Kidney (tissue), 13 donors: ENCODE measurements at regions not wholly inside any gene's neighbourhood (a gene's known extent, or its start where the extent isn't known, plus 50 kb on each side); places are given as distances from the start of the nearest gene placed in this dataset.

Experiments used
- DNase-seq, 5 donors: peaks; one replicate each; pipeline ENCODE4 v3.0.0-alpha.2; 2013 to 2020
- FAIRE-seq: peaks from 2 replicates; lab custom pipeline; 2012; peaks lifted over from hg19 to GRCh38; lab: Jason Lieb, UNC
- H3K27ac ChIP-seq, 2 donors: one replicate each; pipeline ENCODE4 v1.7.0; 2013; ENCODE audit warnings: low read depth in 2 of 2, low read length in 2 of 2, inconsistent platforms in 1 of 2
- H3K27me3 ChIP-seq: one replicate; pipeline ENCODE4 v1.7.1; 2013; ENCODE audit warnings: low read length, inconsistent platforms; ENCODE audit not compliant: control insufficient read depth, insufficient read depth
- H3K36me3 ChIP-seq, 3 donors: one replicate each; pipeline versions ENCODE4 v1.7.0 to v1.7.1; 2013; ENCODE audit warnings: low read length in 3 of 3, control low read depth in 1 of 3, inconsistent platforms in 1 of 3; ENCODE audit not compliant: insufficient read depth in 3 of 3, control insufficient read depth in 2 of 3
- H3K4me1 ChIP-seq, 3 donors: one replicate each; pipeline versions ENCODE4 v1.7.0 to v1.7.1; 2013; ENCODE audit warnings: low read length in 3 of 3, inconsistent platforms in 1 of 3, low read depth in 1 of 3; ENCODE audit not compliant: control insufficient read depth in 2 of 3, insufficient read depth in 2 of 3
- H3K4me3 ChIP-seq, 3 donors: one replicate each; pipeline versions ENCODE4 v1.7.0 to v1.8.1; 2013; ENCODE audit warnings: low read length in 3 of 3, control low read depth in 1 of 3, inconsistent platforms in 1 of 3
- H3K9ac ChIP-seq, 3 donors: one replicate each; pipeline versions ENCODE4 v1.7.0 to v1.7.1; 2013; ENCODE audit warnings: low read length in 3 of 3, control low read depth in 1 of 3, inconsistent platforms in 1 of 3
- H3K9me3 ChIP-seq, 3 donors: one replicate each; pipeline versions ENCODE4 v1.7.0 to v1.7.1; 2013; ENCODE audit warnings: low read length in 3 of 3, control low read depth in 1 of 3, inconsistent platforms in 1 of 3; ENCODE audit not compliant: control insufficient read depth in 2 of 3, insufficient read depth in 1 of 3
- intact Hi-C: fragments of 100-400 bp; cut with DNase I; formaldehyde crosslinking; loops from one replicate; pipeline ENCODE4 v1.11.1; 2022
- TF ChIP-seq, protein P1 (sequence below): IDR thresholded peaks from 3 replicates; pipeline ENCODE4 v1.5.1; 2012; ENCODE audit warnings: mild to moderate bottlenecking, moderate library complexity, borderline replicate concordance; ENCODE audit not compliant: insufficient read depth; ENCODE audit errors: extremely low read depth
- donor health status: control.
- donor health status: control.
- donor health status: control.
- donor health status: control.
- donor health status: control.
- donor health status: DM: yes; HTN: yes; CAD: no.
- donor health status: Normal renal cell carcinoma (clear cell type).

DNA sequence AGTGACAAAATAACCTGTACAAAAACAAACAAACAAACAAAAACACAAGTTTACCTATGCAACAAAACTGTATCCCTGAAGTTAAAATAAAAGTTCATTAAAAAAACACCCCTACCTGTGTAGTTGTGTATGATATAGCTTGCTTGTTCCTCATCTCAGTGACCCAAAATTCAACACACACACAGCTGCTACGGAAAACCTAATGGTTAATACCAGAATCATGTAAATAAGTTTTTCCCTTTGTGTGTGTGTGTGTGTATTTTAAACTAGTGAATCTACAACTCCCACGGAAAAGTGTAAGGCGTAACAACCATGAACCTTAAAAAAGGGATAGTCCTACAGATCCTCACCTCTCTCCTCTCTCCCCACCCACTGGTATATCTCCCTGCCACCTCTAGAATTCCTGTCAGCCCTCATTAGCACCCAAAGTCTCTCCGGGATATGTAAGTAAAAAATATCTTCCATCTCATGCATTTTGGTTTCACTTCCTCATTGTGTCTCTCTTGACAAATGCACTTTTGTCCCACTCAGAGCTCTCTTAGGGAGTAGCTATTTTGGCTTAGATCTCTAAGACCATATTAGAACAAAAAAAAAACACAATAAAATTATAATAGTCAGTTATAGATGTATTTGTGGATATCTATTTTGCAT, 2236.5 kb downstream of the PCDH9 start:
- no peaks in the 10 kb centered on the region for H3K9me3 ChIP-seq
- DNase-seq (no peak), FAIRE-seq (no peak)
- TF ChIP-seq, protein P1, sequence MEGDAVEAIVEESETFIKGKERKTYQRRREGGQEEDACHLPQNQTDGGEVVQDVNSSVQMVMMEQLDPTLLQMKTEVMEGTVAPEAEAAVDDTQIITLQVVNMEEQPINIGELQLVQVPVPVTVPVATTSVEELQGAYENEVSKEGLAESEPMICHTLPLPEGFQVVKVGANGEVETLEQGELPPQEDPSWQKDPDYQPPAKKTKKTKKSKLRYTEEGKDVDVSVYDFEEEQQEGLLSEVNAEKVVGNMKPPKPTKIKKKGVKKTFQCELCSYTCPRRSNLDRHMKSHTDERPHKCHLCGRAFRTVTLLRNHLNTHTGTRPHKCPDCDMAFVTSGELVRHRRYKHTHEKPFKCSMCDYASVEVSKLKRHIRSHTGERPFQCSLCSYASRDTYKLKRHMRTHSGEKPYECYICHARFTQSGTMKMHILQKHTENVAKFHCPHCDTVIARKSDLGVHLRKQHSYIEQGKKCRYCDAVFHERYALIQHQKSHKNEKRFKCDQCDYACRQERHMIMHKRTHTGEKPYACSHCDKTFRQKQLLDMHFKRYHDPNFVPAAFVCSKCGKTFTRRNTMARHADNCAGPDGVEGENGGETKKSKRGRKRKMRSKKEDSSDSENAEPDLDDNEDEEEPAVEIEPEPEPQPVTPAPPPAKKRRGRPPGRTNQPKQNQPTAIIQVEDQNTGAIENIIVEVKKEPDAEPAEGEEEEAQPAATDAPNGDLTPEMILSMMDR: no peak
- no peaks in the 10 kb centered on the region for H3K36me3 ChIP-seq
- no peak overlapping the region for H3K4me3 ChIP-seq
- no peak overlapping the region for H3K9ac ChIP-seq
- H3K27me3 ChIP-seq: no peaks in the 10 kb centered on the region
- no peaks in the 10 kb centered on the region for H3K4me1 ChIP-seq
- intact Hi-C loops: no loop called here
- H3K27ac ChIP-seq: no peak overlapping the region

DNA sequence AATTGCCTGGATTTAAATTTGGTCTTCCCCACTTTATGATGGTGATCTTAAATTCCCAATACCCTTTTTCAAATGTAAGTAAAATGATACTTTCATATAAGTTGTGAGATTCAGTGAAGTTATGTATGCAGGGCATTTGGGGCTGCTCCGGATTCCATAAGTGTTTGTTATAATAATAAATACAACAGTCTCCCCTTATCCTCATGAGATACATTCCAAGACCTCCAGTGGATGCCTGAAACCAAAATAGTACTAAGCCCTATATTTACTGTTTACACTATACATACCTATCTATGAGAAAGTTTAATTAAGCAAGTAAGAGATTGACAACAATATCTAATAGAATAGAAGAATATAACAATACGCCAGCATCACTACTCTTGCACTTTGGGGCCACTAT, 2237.8 kb downstream of the PCDH9 start:
- intact Hi-C loops: no loop called here
- FAIRE-seq: no peak
- DNase-seq: no peak
- no peak overlapping the region for H3K4me3 ChIP-seq
- no peaks in the 10 kb centered on the region for H3K4me1 ChIP-seq
- TF ChIP-seq, protein P1: no peak
- no peaks in the 10 kb centered on the region for H3K9me3 ChIP-seq
- no peak overlapping the region for H3K9ac ChIP-seq
- H3K27me3 ChIP-seq: no peaks in the 10 kb centered on the region
- no peaks in the 10 kb centered on the region for H3K36me3 ChIP-seq
- H3K27ac ChIP-seq: no peak overlapping the region

DNA sequence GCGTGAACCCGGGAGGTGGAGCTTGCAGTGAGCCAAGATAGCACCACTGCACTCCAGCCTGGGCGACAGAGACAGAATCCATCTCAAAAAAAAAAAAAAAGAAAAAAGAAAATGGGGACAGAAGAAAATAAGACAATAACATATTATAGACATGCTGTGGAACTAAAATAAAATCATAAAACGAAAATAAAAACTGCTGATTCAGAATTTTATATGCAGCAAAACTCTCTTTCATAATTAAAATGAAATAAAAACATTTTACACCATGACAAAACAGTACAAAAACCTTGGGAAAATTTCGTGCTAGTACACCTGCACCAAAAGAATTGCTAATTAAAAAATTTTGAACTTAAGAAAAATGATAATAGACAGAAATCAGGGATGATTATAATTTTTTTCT, 2245.1 kb downstream of the PCDH9 start:
- FAIRE-seq (no peak), DNase-seq (no peak)
- Histone ChIP-seq H3K9me3 (peaks cover 0 to 4% (median 0%) of the 10 kb centered on the region in 3 donors), H3K36me3 (no peaks in the 10 kb centered on the region), H3K27ac (no peak overlapping the region), H3K9ac (no peak overlapping the region), H3K27me3 (no peaks in the 10 kb centered on the region), H3K4me1 (no peaks in the 10 kb centered on the region), H3K4me3 (no peak overlapping the region)
- TF ChIP-seq, protein P1: no peak
- intact Hi-C loops: no loop called here

DNA sequence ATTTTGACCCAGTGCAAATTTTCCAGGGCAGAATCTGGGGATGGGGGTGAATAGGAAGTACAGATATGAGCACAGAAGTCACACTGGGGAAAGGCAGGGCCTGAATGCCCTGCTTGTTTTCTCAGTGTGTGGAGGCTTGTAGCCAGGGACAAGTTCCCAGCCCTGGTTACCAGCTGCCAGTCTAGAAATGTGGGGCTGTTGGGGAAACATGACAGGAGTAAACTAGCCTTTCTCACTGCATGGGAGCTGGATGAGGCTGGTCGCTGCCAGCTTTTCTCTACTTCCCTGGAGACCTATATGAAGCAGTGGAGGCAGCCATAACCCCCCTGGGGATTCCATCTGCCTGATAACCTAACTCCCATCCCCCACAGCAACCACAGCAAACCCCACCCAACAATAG, 2267.7 kb downstream of the PCDH9 start:
- TF ChIP-seq, protein P1: no peak
- Histone ChIP-seq H3K36me3 (no peaks in the 10 kb centered on the region), H3K4me1 (no peaks in the 10 kb centered on the region), H3K9me3 (no peaks in the 10 kb centered on the region), H3K27me3 (no peaks in the 10 kb centered on the region), H3K9ac (no peak overlapping the region), H3K4me3 (no peak overlapping the region), H3K27ac (no peak overlapping the region)
- no peak for FAIRE-seq
- DNase-seq: no peak
- intact Hi-C loops: no loop called here
